ENCODE measurements at regions not wholly inside any gene's neighbourhood (a gene's known extent, or its start where the extent isn't known, plus 50 kb on each side); places are given as distances from the start of the nearest gene placed in this dataset.
"Not testable (repeated sequence)": the region's sequence is repeated elsewhere in the genome, so short reads cannot be mapped to it uniquely, and the experiment has no call there.

- no peaks in the 10 kb centered on the region for H3K4me1 ChIP-seq
- intact Hi-C loops (cut with DNase I) = no loop called here
- no peak for DNase-seq
Observed at GRCh38 chr2:33907866-33908265, 308.8 kb upstream of the FAM98A start.

GRCh38 chr2:33906129-33906528 is 307.0 kb upstream of the FAM98A start:
- DNase-seq; H3K27ac ChIP-seq; H3K27me3 ChIP-seq; H3K36me3 ChIP-seq; H3K9me3 ChIP-seq; H3K4me1 ChIP-seq; H3K4me3 ChIP-seq; intact Hi-C loops (cut with DNase I): not testable (repeated sequence)
- WGBS, 2 donors = 75 to 100% methylated on average over 1 of the region's 1 CpG

More at GRCh38 chr2:33907866-33908265, 308.8 kb upstream of the FAM98A start:
- WGBS, 2 donors = 24 to 27% methylated on average over 2 of the region's 2 CpGs
- H3K36me3 ChIP-seq = no peaks in the 10 kb centered on the region
- no peaks in the 10 kb centered on the region for H3K27me3 ChIP-seq
- TF ChIP-seq CTCF (IDR thresholded peaks at IDR 0.05) = no peak
- TF ChIP-seq POLR2A (IDR thresholded peaks at IDR 0.05) = no peak
- H3K9me3 ChIP-seq = peaks cover 0 to 4% (median 0%) of the 10 kb centered on the region in 3 donors
- H3K27ac ChIP-seq = no peak overlapping the region
- H3K4me3 ChIP-seq = no peak overlapping the region

DNA sequence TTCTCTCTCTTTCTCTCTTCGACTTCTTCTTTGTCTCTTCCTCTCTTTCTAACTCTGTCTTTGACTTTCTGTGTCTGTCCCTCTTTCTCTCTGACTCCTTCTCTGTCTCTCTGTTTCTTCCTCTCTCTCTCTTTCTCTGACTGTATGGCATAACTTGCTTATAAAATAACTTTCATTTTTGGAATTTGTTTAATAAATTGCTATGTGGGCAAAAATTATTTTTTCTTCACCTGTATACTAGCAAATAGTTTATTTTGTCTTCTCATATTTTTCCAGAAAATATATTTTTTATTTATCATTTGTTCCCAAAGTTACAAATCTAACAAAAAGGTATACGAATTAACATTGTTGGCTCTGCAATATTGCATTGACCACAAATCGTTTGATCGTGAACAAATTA is 305.7 kb upstream of the FAM98A start:
- H3K27me3 ChIP-seq = no peaks in the 10 kb centered on the region
- DNase-seq = no peak
- peaks cover 0 to 4% (median 0%) of the 10 kb centered on the region in 3 donors for H3K9me3 ChIP-seq
- no peak overlapping the region for H3K4me3 ChIP-seq
- no peaks in the 10 kb centered on the region for H3K4me1 ChIP-seq
- intact Hi-C loops (cut with DNase I) = no loop called here
- H3K36me3 ChIP-seq = no peaks in the 10 kb centered on the region
- H3K27ac ChIP-seq = no peak overlapping the region
- WGBS, 2 donors = 85% methylated on average over 4 of the region's 4 CpGs
- TF ChIP-seq POLR2A (IDR thresholded peaks at IDR 0.05) (no peak), CTCF (IDR thresholded peaks at IDR 0.05) (no peak)

- Histone ChIP-seq H3K27me3 (no peaks in the 10 kb centered on the region), H3K9me3 (peaks cover 0 to 4% (median 0%) of the 10 kb centered on the region in 3 donors), H3K4me3 (no peak overlapping the region), H3K4me1 (no peaks in the 10 kb centered on the region), H3K36me3 (no peaks in the 10 kb centered on the region), H3K27ac (no peak overlapping the region)
- no peak for DNase-seq
- whole genome bisulfite sequencing, 2 donors = 80 to 93% methylated on average over 1 to 8 of the region's 21 CpGs
- intact Hi-C loops (cut with DNase I) = no loop called here
- TF ChIP-seq CTCF (IDR thresholded peaks at IDR 0.05) (no peak), POLR2A (IDR thresholded peaks at IDR 0.05) (no peak)
Observed at GRCh38 chr2:33903701-33904100, 304.6 kb upstream of the FAM98A start.

DNA sequence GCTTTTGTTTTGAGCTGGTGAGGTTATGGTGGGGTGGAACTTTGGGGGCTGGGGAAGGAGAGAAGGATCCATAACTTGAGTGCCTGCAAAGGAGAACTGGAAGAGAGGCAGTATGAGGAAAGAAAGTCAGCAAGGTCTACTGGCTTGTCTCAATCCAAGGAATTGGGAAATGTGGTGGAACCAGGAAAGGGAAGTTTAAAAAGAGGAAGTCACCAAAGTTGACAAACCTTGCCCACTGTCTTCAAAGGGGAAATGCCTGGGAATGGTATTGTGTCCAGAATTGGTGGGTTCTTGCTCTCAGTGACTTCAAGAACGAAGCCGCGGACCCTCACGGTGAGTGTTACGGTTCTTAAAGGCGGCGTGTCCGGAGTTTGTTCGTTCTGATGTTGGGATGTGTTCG is 304.1 kb upstream of the FAM98A start:
- Histone ChIP-seq H3K27me3 (no peaks in the 10 kb centered on the region), H3K36me3 (no peaks in the 10 kb centered on the region), H3K27ac (no peak overlapping the region), H3K4me3 (no peak overlapping the region), H3K4me1 (no peaks in the 10 kb centered on the region), H3K9me3 (peaks cover 0 to 4% (median 0%) of the 10 kb centered on the region in 3 donors)
- DNase-seq = no peak
- intact Hi-C loops (cut with DNase I) = no loop called here
- WGBS, 2 donors = 73 to 94% methylated on average over 3 to 10 of the region's 10 CpGs
- no peak for TF ChIP-seq POLR2A (IDR thresholded peaks at IDR 0.05)
- no peak for TF ChIP-seq CTCF (IDR thresholded peaks at IDR 0.05)

GRCh38 chr2:33900610-33901009 is 301.5 kb upstream of the FAM98A start:
- H3K4me1 ChIP-seq = no peaks in the 10 kb centered on the region
- H3K4me3 ChIP-seq = no peak overlapping the region
- intact Hi-C loops (cut with DNase I) = no loop called here
- 51 to 52% methylated on average over 2 of the region's 2 CpGs for WGBS, 2 donors
- H3K27ac ChIP-seq = no peak overlapping the region
- peaks cover 0 to 4% (median 0%) of the 10 kb centered on the region in 3 donors for H3K9me3 ChIP-seq
- no peaks in the 10 kb centered on the region for H3K36me3 ChIP-seq
- TF ChIP-seq POLR2A (IDR thresholded peaks at IDR 0.05) (no peak), CTCF (IDR thresholded peaks at IDR 0.05) (no peak)
- no peak for DNase-seq
- H3K27me3 ChIP-seq = no peaks in the 10 kb centered on the region
